Ascending aorta (tissue), 2 donors: ENCODE measurements at regions not wholly inside any gene's neighbourhood (a gene's known extent, or its start where the extent isn't known, plus 50 kb on each side); places are given as distances from the start of the nearest gene placed in this dataset.
"Not testable (repeated sequence)": the region's sequence is repeated elsewhere in the genome, so short reads cannot be mapped to it uniquely, and the experiment has no call there.

Experiments used
- DNase-seq, 2 donors: peaks; one replicate each; pipeline ENCODE4 v3.0.0-alpha.2; 2019; ENCODE audit warnings: low spot score in 2 of 2
- H3K27ac ChIP-seq, 2 donors: fragments of 200-600 bp; sonication (generic); one replicate each; pipeline ENCODE4 v1.5.1; 2016 to 2017; ENCODE audit warnings: mild to moderate bottlenecking in 1 of 2
- H3K27me3 ChIP-seq: fragments of 200-600 bp; sonication (generic); one replicate; pipeline ENCODE4 v1.5.1; 2017
- H3K36me3 ChIP-seq, 2 donors: fragments of 200-600 bp; sonication (generic); one replicate each; pipeline ENCODE4 v1.5.1; 2016
- H3K4me1 ChIP-seq, 2 donors: fragments of 200-600 bp; sonication (generic); one replicate each; pipeline ENCODE4 v1.5.1; 2016 to 2017; ENCODE audit warnings: mild to moderate bottlenecking in 1 of 2
- H3K4me3 ChIP-seq, 2 donors: fragments of 200-600 bp; sonication (generic); one replicate each; pipeline ENCODE4 v1.5.1; 2016 to 2017; ENCODE audit warnings: mild to moderate bottlenecking in 1 of 2
- H3K9me3 ChIP-seq, 2 donors: fragments of 200-600 bp; sonication (generic); one replicate each; pipeline ENCODE4 v1.5.1; 2016
- CTCF ChIP-seq, 3 experiments: fragments of 200-600 bp in 2 of 3; fragments of 450-650 bp in 1 of 3; sonication (generic) in 2 of 3; IDR thresholded peaks; one replicate each; pipeline ENCODE4 v1.5.1; 2016 to 2019; ENCODE audit warnings: antibody characterized with exemption in 3 of 3, mild to moderate bottlenecking in 1 of 3, moderate library complexity in 1 of 3
- intact Hi-C: fragments of 100-400 bp; cut with DNase I; formaldehyde crosslinking; loops from one replicate; pipeline ENCODE4 v1.15.1; 2023

DNA sequence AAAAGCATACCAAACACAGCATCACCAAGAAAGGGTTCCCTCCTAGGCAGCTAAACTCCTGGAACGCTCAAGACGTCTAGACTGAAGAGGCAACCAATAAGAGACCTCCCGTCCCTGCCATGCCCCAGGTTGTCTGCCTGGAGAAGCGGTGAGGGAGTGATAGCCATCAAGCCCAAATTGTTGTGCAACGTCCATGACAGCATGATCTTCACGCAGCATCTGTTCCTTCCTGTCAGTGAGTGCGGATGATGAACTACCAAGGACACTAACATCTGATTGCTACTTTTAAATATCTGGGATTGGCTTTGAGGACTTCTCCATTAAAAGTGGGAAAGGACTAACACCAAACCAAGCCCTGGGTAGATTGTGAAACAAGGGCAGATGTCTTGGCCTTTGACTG lies 149.7 kb downstream of the TXNL1 start:
- no peak for TF ChIP-seq CTCF (IDR thresholded peaks at IDR 0.05)
- intact Hi-C loops: no loop called here
- Histone ChIP-seq H3K9me3 (no peaks in the 10 kb centered on the region), H3K4me1 (no peaks in the 10 kb centered on the region), H3K36me3 (no peaks in the 10 kb centered on the region), H3K27ac (no peak overlapping the region), H3K27me3 (no peaks in the 10 kb centered on the region), H3K4me3 (no peak overlapping the region)
- no peak for DNase-seq

DNA sequence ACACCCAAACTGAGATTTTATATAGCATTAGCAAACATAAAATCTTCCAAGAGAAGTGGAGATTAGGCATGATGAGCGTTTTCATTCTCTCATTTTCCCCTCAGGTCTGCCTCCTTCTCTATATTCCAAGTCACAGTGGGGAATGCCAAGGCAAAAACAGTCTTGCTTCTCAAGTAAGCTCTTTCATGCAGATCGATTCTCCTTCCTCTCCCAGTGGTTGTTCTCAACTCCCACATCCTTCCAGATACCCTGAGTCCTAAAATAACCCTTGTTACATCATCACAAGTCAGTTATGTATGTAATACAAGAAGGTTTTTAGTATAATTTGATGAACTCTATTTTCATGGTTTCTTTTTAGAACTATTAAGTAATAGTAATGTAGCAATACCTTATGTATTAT lies 150.6 kb downstream of the TXNL1 start:
- TF ChIP-seq CTCF (IDR thresholded peaks at IDR 0.05): no peak
- Histone ChIP-seq H3K9me3 (no peaks in the 10 kb centered on the region), H3K4me3 (no peak overlapping the region)

GRCh38 chr18:56483386-56483785 lies 155.0 kb downstream of the TXNL1 start:
- Histone ChIP-seq H3K36me3 (no peaks in the 10 kb centered on the region), H3K4me1 (no peaks in the 10 kb centered on the region), H3K9me3 (no peaks in the 10 kb centered on the region), H3K4me3 (no peak overlapping the region), H3K27me3 (no peaks in the 10 kb centered on the region), H3K27ac (no peak overlapping the region)
- no peak for DNase-seq
- TF ChIP-seq CTCF (IDR thresholded peaks at IDR 0.05): no peak
- intact Hi-C loops: no loop called here

More for the DNA sequence above, 150.6 kb downstream of the TXNL1 start:
- no peaks in the 10 kb centered on the region for H3K27me3 ChIP-seq
- intact Hi-C loops: no loop called here
- no peak for DNase-seq
- H3K4me1 ChIP-seq: no peaks in the 10 kb centered on the region
- H3K27ac ChIP-seq: no peak overlapping the region
- H3K36me3 ChIP-seq: no peaks in the 10 kb centered on the region

- H3K27me3 ChIP-seq, H3K36me3 ChIP-seq, H3K27ac ChIP-seq, DNase-seq, H3K9me3 ChIP-seq, H3K4me3 ChIP-seq, H3K4me1 ChIP-seq, intact Hi-C loops: not testable (repeated sequence)
These were observed 155.6 kb downstream of the TXNL1 start for GRCh38 chr18:56482813-56483212.

GRCh38 chr18:56481751-56482150 lies 156.6 kb downstream of the TXNL1 start:
- no peaks in the 10 kb centered on the region for H3K4me1 ChIP-seq
- intact Hi-C loops: no loop called here
- no peak for TF ChIP-seq CTCF (IDR thresholded peaks at IDR 0.05)
- H3K9me3 ChIP-seq: no peaks in the 10 kb centered on the region
- H3K27me3 ChIP-seq: no peaks in the 10 kb centered on the region
- no peaks in the 10 kb centered on the region for H3K36me3 ChIP-seq
- DNase-seq: no peak
- no peak overlapping the region for H3K27ac ChIP-seq
- H3K4me3 ChIP-seq: no peak overlapping the region

GRCh38 chr18:56479841-56480240 lies 158.6 kb downstream of the TXNL1 start:
- Histone ChIP-seq H3K4me3 (no peak overlapping the region), H3K27ac (no peak overlapping the region), H3K36me3 (no peaks in the 10 kb centered on the region), H3K4me1 (no peaks in the 10 kb centered on the region), H3K9me3 (no peaks in the 10 kb centered on the region), H3K27me3 (no peaks in the 10 kb centered on the region)
- no peak for TF ChIP-seq CTCF (IDR thresholded peaks at IDR 0.05)
- DNase-seq: no peak
- intact Hi-C loops: no loop called here
